Body of pancreas (tissue), 4 donors: ENCODE measurements at regions not wholly inside any gene's neighbourhood (a gene's known extent, or its start where the extent isn't known, plus 50 kb on each side); places are given as distances from the start of the nearest gene placed in this dataset.

Experiments used
- POLR2A ChIP-seq, 3 donors: fragments of 450-650 bp; IDR thresholded peaks; one replicate each; pipeline ENCODE4 v1.6.1; 2016; ENCODE audit warnings: antibody characterized with exemption in 3 of 3, mild to moderate bottlenecking in 2 of 3
- TF ChIP-seq, protein P1 (sequence below), 7 experiments: fragments of 450-650 bp in 4 of 7; fragments of 200-600 bp in 3 of 7; sonication (generic) in 3 of 7; IDR thresholded peaks; one replicate each; pipeline ENCODE4 v1.5.1; 2016 to 2019; ENCODE audit warnings: antibody characterized with exemption in 7 of 7

DNA sequence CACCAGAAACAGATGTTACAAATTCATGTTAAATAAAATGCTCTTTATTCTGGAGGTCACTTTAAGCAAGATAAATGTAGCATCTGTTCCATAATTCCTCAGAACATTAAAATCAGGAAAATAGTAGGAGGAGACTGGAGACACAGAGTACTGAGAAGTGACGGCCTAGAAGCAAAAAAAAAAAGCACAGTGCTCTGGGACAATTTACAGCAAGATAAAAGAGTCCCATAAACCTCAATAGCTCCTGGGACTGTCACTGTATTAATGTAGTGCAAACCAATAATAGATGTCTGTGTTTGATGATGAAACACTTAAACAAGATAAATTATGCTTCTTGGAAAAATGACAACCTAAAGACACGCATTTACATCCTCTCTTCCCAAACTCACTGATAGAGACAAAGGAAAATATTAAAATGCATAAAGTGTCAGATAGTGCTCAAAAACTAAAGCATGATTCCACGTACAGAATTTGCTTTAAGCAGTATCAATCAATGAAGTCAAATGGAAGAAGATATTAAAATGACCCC, 338.8 kb upstream of the REG3G start:
- TF ChIP-seq, protein P1, sequence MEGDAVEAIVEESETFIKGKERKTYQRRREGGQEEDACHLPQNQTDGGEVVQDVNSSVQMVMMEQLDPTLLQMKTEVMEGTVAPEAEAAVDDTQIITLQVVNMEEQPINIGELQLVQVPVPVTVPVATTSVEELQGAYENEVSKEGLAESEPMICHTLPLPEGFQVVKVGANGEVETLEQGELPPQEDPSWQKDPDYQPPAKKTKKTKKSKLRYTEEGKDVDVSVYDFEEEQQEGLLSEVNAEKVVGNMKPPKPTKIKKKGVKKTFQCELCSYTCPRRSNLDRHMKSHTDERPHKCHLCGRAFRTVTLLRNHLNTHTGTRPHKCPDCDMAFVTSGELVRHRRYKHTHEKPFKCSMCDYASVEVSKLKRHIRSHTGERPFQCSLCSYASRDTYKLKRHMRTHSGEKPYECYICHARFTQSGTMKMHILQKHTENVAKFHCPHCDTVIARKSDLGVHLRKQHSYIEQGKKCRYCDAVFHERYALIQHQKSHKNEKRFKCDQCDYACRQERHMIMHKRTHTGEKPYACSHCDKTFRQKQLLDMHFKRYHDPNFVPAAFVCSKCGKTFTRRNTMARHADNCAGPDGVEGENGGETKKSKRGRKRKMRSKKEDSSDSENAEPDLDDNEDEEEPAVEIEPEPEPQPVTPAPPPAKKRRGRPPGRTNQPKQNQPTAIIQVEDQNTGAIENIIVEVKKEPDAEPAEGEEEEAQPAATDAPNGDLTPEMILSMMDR (IDR thresholded peaks at IDR 0.05): no peak
- no peak for TF ChIP-seq POLR2A (IDR thresholded peaks at IDR 0.05)
